Activated T-helper 1 cell treated with anti-CD3 and anti-CD28 coated beads, Interleukin-12 subunit alpha, Interleukin-12 subunit beta, Interleukin-2, Interleukin-4 antibody, amounts not matched to agents 30 ng/mL and 10 ng/mL and 1 ng/mL, durations not matched to agents 14 hours and 24 hours and 36 hours (primary cell): ENCODE measurements at regions not wholly inside any gene's neighbourhood (a gene's known extent, or its start where the extent isn't known, plus 50 kb on each side); places are given as distances from the start of the nearest gene placed in this dataset.

ENCODE experiments used
- DNase-seq: peaks from one replicate; pipeline ENCODE4 v3.0.0; 2021; ENCODE audit warnings: low spot score
- H3K27ac Mint-ChIP-seq: one replicate; pipeline ENCODE4 v1.8.0; 2021; ENCODE audit warnings: mild to moderate bottlenecking, mixed read lengths
- H3K27me3 Mint-ChIP-seq: one replicate; pipeline ENCODE4 v1.8.0; 2022; ENCODE audit warnings: mild to moderate bottlenecking, moderate library complexity, mixed read lengths; ENCODE audit not compliant: insufficient read depth
- H3K36me3 Mint-ChIP-seq: one replicate; pipeline ENCODE4 v1.8.0; 2021; ENCODE audit warnings: low read depth, mixed read lengths
- H3K4me1 Mint-ChIP-seq: one replicate; pipeline ENCODE4 v1.8.0; 2021; ENCODE audit warnings: low read depth, mixed read lengths
- H3K4me3 Mint-ChIP-seq: one replicate; pipeline ENCODE4 v1.8.0; 2021; ENCODE audit warnings: mild to moderate bottlenecking, moderate library complexity, mixed read lengths
- H3K9me3 Mint-ChIP-seq: one replicate; pipeline ENCODE4 v1.8.0; 2021; ENCODE audit warnings: mixed read lengths
- intact Hi-C: fragments of 100-400 bp; cut with micrococcal nuclease; formaldehyde crosslinking; loops from one replicate; pipeline ENCODE4 v1.15.1; 2024

DNA sequence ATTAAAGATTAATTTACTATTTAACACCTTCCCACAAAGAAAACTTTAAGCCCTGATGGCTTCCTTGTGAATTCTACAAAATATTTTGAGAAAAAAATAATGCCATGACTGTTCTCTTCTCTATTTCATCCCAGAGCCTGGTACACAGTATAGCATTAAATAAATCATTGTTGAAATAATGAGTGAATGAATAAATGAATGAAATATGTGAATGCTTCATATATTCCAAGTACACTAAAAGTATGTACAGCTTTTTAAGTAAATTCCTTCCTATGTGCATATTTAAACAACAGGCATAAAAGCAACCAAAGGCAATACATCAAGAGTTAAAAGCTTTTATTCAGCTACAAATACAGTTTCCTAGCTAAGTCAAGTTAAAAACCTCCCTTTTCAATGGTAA lies 144.9 kb upstream of the CCDC196 start:
- no peak overlapping the region for H3K4me3 Mint-ChIP-seq
- H3K36me3 Mint-ChIP-seq = no peaks in the 10 kb centered on the region
- DNase-seq = no peak
- H3K4me1 Mint-ChIP-seq = no peaks in the 10 kb centered on the region
- H3K9me3 Mint-ChIP-seq = no peaks in the 10 kb centered on the region
- intact Hi-C loops = no loop called here
- H3K27ac Mint-ChIP-seq = no peak overlapping the region
- peaks cover 14% of the 10 kb centered on the region for H3K27me3 Mint-ChIP-seq

DNA sequence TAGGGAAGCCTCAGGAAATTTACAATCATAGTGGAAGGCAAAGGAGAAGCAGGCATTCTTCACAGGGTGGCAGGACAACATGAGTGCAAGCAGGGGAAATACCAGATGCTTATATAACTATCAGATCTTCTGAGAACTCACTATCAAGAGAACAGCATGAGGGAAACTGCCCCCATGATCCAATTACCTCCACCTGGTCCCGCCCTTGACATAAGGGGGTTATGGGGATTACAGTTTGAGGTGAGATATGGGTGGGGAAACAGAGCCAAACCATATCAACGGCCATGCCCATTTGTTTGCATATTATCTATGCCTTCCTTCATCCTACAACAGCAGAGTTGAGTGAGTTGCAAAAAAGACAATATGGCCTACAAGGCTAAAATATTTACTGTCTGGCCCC lies 140.2 kb upstream of the CCDC196 start:
- no peak for DNase-seq
- Mint-ChIP-seq H3K4me3 (no peak overlapping the region), H3K36me3 (no peaks in the 10 kb centered on the region), H3K27me3 (peaks cover 14% of the 10 kb centered on the region), H3K4me1 (no peaks in the 10 kb centered on the region), H3K27ac (no peak overlapping the region), H3K9me3 (peaks cover 7% of the 10 kb centered on the region)
- intact Hi-C loops = no loop called here

DNA sequence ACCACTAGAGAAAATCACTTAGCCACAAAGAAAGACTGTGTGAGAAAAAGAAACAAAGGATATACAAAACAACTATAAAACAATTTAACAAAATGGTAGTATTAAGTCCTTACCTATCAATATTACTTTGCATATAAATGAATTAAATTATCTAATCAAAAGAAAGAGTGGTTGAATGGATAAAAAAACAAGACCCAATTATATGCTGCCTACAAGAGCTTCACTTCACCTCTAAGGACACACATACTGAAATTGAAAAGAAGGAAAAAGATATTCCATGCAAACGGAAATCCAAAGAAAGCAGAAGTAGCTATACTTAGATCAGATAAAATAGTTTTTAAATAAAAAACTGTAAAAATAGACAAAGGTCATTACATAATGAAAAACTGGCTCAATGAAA lies 134.9 kb upstream of the CCDC196 start:
- DNase-seq = no peak
- no peaks in the 10 kb centered on the region for H3K36me3 Mint-ChIP-seq
- no peak overlapping the region for H3K4me3 Mint-ChIP-seq
- no peak overlapping the region for H3K27ac Mint-ChIP-seq
- no peaks in the 10 kb centered on the region for H3K4me1 Mint-ChIP-seq
- peaks cover 10% of the 10 kb centered on the region for H3K27me3 Mint-ChIP-seq
- peaks cover 7% of the 10 kb centered on the region for H3K9me3 Mint-ChIP-seq
- intact Hi-C loops = loop anchor here (10.0 kb wide), 1 partner anchor 933 kb away; no protein-coding TSS in a partner anchor

DNA sequence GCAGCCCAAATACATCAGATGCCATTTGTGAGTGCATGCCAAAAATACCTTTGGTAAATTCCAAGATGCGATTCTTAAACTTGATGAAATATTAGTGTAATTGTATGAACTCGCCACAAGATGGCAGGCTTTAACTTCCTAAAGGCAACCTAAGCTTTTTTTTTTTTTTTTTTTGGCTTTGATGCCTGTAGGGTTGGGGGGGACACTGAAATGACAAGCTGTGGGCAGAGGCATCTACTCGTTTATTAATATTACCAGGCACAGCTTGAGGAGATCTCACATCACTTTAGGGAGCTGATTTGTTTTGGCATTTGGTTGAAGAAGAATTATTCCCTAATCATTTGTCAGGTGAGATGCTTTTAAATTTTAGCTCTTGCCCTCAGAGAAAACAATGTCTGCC lies 126.7 kb upstream of the CCDC196 start:
- Mint-ChIP-seq H3K4me1 (no peaks in the 10 kb centered on the region), H3K27me3 (peaks cover 9% of the 10 kb centered on the region), H3K36me3 (no peaks in the 10 kb centered on the region), H3K9me3 (no peaks in the 10 kb centered on the region), H3K4me3 (no peak overlapping the region), H3K27ac (no peak overlapping the region)
- DNase-seq = no peak
- intact Hi-C loops = loop anchor here (1.0 to 10.0 kb wide), 5 partner anchors 36 to 925 kb away; no protein-coding TSS in a partner anchor

DNA sequence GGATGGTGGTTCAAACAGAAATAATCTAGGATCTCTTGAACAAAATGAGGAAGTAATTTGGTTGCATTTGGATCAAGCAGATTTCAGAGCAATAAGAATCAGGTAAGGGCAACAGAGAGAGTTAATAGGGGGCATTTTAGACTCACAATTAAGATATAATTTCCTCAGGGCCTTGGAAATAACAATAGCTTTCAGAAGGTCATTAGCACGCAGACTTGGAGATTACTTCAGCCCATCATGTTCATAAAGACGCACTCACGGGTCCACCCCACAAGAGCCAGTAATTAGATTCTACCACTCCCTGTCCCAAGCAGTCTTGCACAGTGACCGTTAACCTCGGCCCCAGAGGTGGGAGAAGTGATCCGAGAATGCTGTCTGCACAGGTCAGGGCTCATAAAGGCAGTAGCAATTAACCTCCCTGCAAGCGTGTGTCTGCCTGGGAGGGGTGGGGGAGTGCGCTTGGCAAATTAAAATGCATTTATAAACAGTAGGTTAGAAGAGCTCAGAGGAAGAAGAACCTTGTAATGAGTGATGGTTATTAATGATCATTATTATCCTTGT lies 125.7 kb upstream of the CCDC196 start:
- DNase-seq = no peak
- intact Hi-C loops = no loop called here
- Mint-ChIP-seq H3K27ac (no peak overlapping the region), H3K4me3 (no peak overlapping the region), H3K9me3 (no peaks in the 10 kb centered on the region), H3K4me1 (no peaks in the 10 kb centered on the region), H3K36me3 (no peaks in the 10 kb centered on the region), H3K27me3 (peaks cover 9% of the 10 kb centered on the region)

DNA sequence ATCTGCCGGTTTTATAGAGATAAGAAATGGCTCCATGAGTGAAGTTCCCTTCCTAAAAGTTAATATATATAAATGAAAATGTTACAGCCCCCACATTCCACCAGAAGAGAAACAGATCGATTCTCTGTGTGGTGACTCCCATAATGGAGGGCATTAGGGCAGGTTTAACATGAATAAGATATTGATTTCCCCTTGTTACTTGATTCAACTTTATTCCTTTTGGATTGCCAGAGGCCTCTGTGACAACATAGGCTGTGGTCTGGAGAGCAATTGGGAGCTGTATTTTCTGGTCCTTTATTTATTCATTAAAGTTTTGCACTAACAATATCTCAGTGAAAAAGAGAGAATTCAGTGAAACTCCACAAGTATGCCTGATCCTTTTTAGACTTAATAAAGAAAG lies 125.2 kb upstream of the CCDC196 start:
- intact Hi-C loops = no loop called here
- no peaks in the 10 kb centered on the region for H3K36me3 Mint-ChIP-seq
- H3K4me3 Mint-ChIP-seq = no peak overlapping the region
- no peaks in the 10 kb centered on the region for H3K9me3 Mint-ChIP-seq
- no peaks in the 10 kb centered on the region for H3K4me1 Mint-ChIP-seq
- peaks cover 9% of the 10 kb centered on the region for H3K27me3 Mint-ChIP-seq
- DNase-seq = no peak
- H3K27ac Mint-ChIP-seq = no peak overlapping the region

DNA sequence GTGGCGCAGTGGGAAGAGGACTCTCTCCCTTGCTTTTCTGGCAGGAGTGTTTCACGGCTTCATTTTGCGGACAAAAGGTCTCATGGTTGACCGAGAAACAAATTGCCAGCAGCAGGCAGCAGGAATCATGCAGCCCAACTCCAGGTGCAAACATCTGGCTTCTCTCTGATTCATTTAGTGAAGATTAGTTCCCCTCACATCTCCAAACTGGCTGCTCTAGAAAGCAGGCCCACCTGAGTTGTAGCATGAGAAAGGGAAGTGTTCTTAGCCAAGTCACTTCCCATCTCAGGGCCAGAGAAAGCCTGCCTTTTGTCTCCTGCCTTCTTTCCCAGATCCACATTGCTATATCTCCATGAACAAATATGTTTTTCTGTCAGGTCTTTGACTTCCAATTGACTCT lies 120.8 kb upstream of the CCDC196 start:
- Mint-ChIP-seq H3K27ac (no peak overlapping the region), H3K4me3 (no peak overlapping the region), H3K9me3 (no peaks in the 10 kb centered on the region), H3K27me3 (no peaks in the 10 kb centered on the region), H3K4me1 (no peaks in the 10 kb centered on the region), H3K36me3 (no peaks in the 10 kb centered on the region)
- DNase-seq = no peak
- intact Hi-C loops = no loop called here

DNA sequence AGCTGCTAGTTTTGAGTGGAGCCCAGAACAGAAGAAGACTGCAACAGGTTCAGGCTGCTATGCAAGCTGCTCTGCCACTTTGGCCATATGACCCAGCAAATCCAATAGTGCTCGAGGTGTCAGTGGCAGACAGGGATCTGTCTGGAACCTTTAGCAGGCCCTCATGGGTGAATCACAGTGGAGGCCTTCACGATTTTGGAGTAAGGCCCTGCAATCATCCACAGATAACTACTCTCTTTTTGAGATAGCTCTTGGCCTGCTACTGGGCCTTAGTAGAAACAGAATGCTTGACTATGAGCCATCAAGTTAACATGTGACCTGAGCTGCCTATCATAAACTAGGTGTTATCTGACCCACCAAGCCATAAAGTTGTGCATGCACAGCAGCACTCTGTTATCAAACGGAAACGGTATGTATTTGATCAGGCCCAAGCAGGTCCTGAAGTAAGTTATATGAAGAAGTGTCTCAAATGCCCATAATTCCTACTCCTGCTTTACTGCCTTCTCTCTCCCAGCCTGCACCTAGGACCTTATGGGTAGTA lies 116.9 kb upstream of the CCDC196 start:
- Mint-ChIP-seq H3K27ac (no peak overlapping the region), H3K4me3 (no peak overlapping the region), H3K36me3 (no peaks in the 10 kb centered on the region), H3K9me3 (no peaks in the 10 kb centered on the region), H3K4me1 (no peaks in the 10 kb centered on the region), H3K27me3 (no peaks in the 10 kb centered on the region)
- no peak for DNase-seq
- intact Hi-C loops = no loop called here

DNA sequence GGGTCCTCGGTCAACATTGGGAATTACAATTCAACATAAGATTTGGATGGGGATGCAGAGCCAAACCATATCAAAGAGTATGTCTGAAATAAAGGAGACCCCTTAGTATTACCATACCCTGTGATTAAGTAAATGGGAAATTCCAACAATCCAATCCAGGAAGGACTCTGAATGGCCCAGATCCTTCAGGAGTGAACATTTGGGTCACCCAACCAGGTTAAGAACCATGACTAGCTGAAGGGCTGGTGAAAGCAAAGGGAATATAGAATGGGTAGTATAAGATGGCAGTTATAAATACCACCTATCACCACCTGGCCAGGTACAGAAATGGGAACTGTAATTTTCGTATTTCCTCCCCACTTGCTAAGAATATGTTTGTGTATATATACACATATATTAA lies 114.4 kb upstream of the CCDC196 start:
- Mint-ChIP-seq H3K9me3 (no peaks in the 10 kb centered on the region), H3K36me3 (no peaks in the 10 kb centered on the region), H3K27ac (no peak overlapping the region), H3K27me3 (no peaks in the 10 kb centered on the region), H3K4me3 (no peak overlapping the region), H3K4me1 (no peaks in the 10 kb centered on the region)
- DNase-seq = no peak
- intact Hi-C loops = no loop called here

DNA sequence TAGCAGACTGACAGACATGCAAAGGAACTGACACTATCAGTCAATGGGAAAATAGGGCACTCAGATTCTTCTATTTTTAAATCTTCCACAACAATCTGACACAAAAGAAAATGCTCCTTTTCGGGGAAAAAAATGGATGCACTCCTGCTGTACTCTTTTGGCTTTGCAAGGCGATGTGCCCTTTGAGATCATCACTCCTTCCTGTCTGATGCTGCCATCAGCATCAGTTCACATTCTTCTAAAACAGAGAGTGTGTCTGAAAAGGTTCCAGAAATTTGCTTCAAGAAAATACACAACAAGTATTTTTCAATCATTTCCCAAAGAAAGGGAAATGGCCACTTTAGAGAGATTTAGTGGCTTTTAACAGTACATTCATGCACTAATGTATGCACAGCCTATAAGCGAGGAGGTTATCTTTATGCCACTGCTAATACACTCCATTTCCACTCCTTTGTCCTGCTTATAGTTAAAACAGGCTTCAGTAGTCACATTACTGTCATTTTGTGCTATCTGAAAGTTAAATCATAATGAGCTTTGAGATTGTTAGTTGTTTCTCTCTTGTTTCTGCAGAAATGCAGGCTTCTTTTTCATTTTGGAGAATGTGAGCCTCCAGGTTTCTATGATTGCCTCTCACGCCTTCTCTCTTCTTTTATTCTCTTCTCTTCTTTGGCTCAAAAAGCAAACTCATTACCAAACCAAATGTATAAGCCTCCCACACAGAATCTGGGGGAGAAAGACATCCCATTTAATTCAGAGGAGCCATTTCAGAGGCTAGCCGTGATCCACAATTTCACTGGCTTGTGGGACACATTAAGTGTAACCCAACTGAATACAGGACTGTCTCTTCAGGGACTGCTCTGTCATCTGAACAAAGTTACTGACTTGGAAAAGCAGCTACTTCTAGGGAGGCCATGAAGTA lies 110.9 kb upstream of the CCDC196 start:
- H3K27me3 Mint-ChIP-seq = peaks cover 5% of the 10 kb centered on the region
- intact Hi-C loops = no loop called here
- H3K27ac Mint-ChIP-seq = no peak overlapping the region
- H3K4me3 Mint-ChIP-seq = no peak overlapping the region
- no peaks in the 10 kb centered on the region for H3K9me3 Mint-ChIP-seq
- no peak for DNase-seq
- no peaks in the 10 kb centered on the region for H3K36me3 Mint-ChIP-seq
- no peaks in the 10 kb centered on the region for H3K4me1 Mint-ChIP-seq

DNA sequence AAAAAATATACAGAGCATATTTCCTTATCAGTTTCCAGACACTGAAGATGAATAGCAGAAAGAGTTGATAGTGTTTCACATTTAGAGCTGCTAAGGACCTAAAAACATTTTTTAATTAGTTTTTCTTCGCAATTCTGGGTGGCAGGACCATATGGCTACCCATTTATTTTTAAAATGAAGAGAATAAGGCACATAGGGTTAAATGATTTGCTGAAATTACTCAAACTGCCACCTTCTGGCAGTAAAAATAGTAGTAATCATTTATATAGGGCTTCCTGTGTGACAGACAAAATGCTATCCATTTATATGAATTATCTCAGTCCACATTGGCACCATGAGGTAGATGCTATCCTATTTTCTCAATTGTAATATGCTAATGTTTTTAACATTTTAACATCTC lies 108.6 kb upstream of the CCDC196 start:
- H3K4me3 Mint-ChIP-seq = no peak overlapping the region
- H3K27ac Mint-ChIP-seq = no peak overlapping the region
- intact Hi-C loops = no loop called here
- H3K27me3 Mint-ChIP-seq = peaks cover 8% of the 10 kb centered on the region
- no peaks in the 10 kb centered on the region for H3K9me3 Mint-ChIP-seq
- no peak for DNase-seq
- no peaks in the 10 kb centered on the region for H3K4me1 Mint-ChIP-seq
- no peaks in the 10 kb centered on the region for H3K36me3 Mint-ChIP-seq

DNA sequence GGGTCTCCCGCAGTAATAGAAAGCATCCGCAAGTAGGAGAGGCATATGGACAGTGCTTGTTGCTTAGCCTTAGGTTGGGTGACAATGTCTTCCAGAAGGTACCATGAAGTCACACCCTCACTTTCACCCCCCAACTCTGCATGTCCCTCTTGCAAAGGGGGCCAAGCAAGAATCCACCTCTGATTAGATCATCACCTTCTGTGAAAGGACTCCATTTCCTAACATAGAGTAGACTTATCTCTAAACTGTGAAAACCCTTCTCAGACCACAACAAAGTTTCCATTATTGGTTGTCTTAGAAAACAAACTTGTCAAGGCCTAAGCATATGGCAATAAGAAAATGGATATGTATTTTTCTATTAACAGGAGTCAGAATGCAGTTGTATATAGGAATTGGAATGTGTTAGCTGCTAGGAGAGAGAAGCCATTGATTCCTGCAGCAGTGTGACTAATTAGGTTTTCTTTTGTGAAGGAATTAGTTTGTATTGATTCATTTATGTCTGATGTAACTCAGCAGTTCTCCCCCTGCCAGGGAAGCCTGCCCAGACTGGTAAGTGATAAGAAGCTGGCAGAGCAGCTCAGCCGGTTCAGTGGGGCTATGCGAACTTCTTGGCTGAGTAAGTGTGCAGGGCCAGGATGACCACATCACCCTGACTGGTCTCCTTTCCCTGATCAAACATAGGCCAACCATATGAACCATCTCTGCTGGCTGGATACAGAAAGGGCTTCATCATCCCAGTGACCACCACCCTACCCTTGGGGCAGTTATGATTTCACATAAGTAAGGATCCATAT lies 107.3 kb upstream of the CCDC196 start:
- no peak for DNase-seq
- H3K27me3 Mint-ChIP-seq = peaks cover 8% of the 10 kb centered on the region
- no peak overlapping the region for H3K27ac Mint-ChIP-seq
- H3K4me3 Mint-ChIP-seq = no peak overlapping the region
- H3K9me3 Mint-ChIP-seq = no peaks in the 10 kb centered on the region
- no peaks in the 10 kb centered on the region for H3K36me3 Mint-ChIP-seq
- no peaks in the 10 kb centered on the region for H3K4me1 Mint-ChIP-seq
- intact Hi-C loops = no loop called here

DNA sequence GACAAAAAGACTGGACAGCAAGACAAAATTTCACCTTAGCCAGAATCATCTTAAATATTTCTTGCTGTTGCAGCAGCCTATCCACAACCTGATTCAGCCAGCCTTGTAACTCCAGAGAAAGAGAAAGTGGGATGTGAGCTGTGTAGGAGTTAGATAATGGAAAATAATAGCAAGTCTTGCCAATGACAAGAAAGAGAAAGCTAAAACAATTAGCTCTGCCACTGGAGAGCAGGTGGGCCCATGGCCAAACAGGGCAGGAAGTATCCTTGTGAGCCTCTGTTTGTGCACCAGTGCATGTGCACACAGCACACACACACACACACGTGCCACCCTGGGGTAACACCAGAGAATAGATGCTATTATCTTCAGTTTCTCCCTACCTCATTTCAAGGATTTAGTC lies 106.0 kb upstream of the CCDC196 start:
- no peaks in the 10 kb centered on the region for H3K4me1 Mint-ChIP-seq
- H3K27ac Mint-ChIP-seq = no peak overlapping the region
- intact Hi-C loops = no loop called here
- no peak for DNase-seq
- H3K36me3 Mint-ChIP-seq = no peaks in the 10 kb centered on the region
- H3K4me3 Mint-ChIP-seq = no peak overlapping the region
- H3K9me3 Mint-ChIP-seq = no peaks in the 10 kb centered on the region
- peaks cover 8% of the 10 kb centered on the region for H3K27me3 Mint-ChIP-seq
